ENCODE measurements at regions not wholly inside any gene's neighbourhood (a gene's known extent, or its start where the extent isn't known, plus 50 kb on each side); places are given as distances from the start of the nearest gene placed in this dataset.

DNA sequence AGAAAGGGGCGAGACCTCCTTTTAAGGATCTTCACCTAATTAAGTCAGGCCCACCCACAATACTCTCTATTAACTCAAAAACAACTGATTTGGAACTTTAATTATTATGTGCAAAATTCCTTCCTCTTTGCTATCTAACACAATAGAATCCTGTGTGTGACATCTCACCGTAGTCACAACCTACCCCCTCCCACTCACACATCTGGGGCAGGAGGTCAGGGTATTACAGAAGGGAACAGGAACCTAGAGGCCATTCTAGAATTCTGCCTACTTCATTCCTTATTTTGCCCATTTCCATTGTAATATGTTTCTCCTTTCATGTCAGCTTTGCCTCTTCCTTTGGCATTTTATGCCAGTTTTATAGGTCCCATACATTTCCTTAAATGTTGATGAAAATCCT is 829.3 kb upstream of the ID2 start:
- TF ChIP-seq CTCF (IDR thresholded peaks at IDR 0.05), result no peak
- no peak for TF ChIP-seq POLR2A (IDR thresholded peaks at IDR 0.05; ENCODE audit: low read depth)
- TF ChIP-seq POLR2AphosphoS5 (IDR thresholded peaks at IDR 0.05), result no peak

All from esophagus muscularis mucosa (tissue), 3 donors.